ENCODE measurements at regions not wholly inside any gene's neighbourhood (a gene's known extent, or its start where the extent isn't known, plus 50 kb on each side); places are given as distances from the start of the nearest gene placed in this dataset.

GRCh38 chr2:186274936-186275575, 211.0 kb upstream of the ZC3H15 start:
- H3K36me3 ChIP-seq (ENCODE audit: control insufficient read depth, insufficient read depth, low read length) = no peaks in the 10 kb centered on the region

GRCh38 chr2:186276909-186277308, 209.2 kb upstream of the ZC3H15 start:
- no peak for DNase-seq (ENCODE audit: low read depth, low spot score)
- H3K27ac ChIP-seq (ENCODE audit: low read length) = no peak overlapping the region
- H3K36me3 ChIP-seq (ENCODE audit: control insufficient read depth, insufficient read depth, low read length) = no peaks in the 10 kb centered on the region
- H3K27me3 ChIP-seq (ENCODE audit: control insufficient read depth, insufficient read depth, low read length) = no peaks in the 10 kb centered on the region
- H3K4me1 ChIP-seq (ENCODE audit: control insufficient read depth, insufficient read depth, low read length) = no peaks in the 10 kb centered on the region
- H3K9me3 ChIP-seq (ENCODE audit: control insufficient read depth, insufficient read depth, low read length) = no peaks in the 10 kb centered on the region
- no peak overlapping the region for H3K4me3 ChIP-seq (ENCODE audit: low read length)
- WGBS (ENCODE audit: insufficient coverage, insufficient read length) = no CpG with 5 or more reads among the region's 2 CpGs

More at GRCh38 chr2:186274936-186275575, 211.0 kb upstream of the ZC3H15 start:
- Histone ChIP-seq H3K27me3 (ENCODE audit: control insufficient read depth, insufficient read depth, low read length) (no peaks in the 10 kb centered on the region), H3K4me3 (ENCODE audit: low read length) (no peak overlapping the region), H3K4me1 (ENCODE audit: control insufficient read depth, insufficient read depth, low read length) (no peaks in the 10 kb centered on the region), H3K27ac (ENCODE audit: low read length) (no peak overlapping the region), H3K9me3 (ENCODE audit: control insufficient read depth, insufficient read depth, low read length) (no peaks in the 10 kb centered on the region)
- WGBS (ENCODE audit: insufficient coverage, insufficient read length) = no CpG with 5 or more reads among the region's 6 CpGs
- DNase-seq (ENCODE audit: low read depth, low spot score) = no peak

GRCh38 chr2:186281726-186282125, 204.3 kb upstream of the ZC3H15 start:
- H3K4me3 ChIP-seq (ENCODE audit: low read length) = no peak overlapping the region
- H3K27ac ChIP-seq (ENCODE audit: low read length) = no peak overlapping the region
- DNase-seq (ENCODE audit: low read depth, low spot score) = no peak
- H3K9me3 ChIP-seq (ENCODE audit: control insufficient read depth, insufficient read depth, low read length) = no peaks in the 10 kb centered on the region
- H3K27me3 ChIP-seq (ENCODE audit: control insufficient read depth, insufficient read depth, low read length) = no peaks in the 10 kb centered on the region
- H3K4me1 ChIP-seq (ENCODE audit: control insufficient read depth, insufficient read depth, low read length) = no peaks in the 10 kb centered on the region
- no CpG with 5 or more reads among the region's 2 CpGs for WGBS (ENCODE audit: insufficient coverage, insufficient read length)
- H3K36me3 ChIP-seq (ENCODE audit: control insufficient read depth, insufficient read depth, low read length) = no peaks in the 10 kb centered on the region

- H3K9me3 ChIP-seq (ENCODE audit: control insufficient read depth, insufficient read depth, low read length) = no peaks in the 10 kb centered on the region
- H3K36me3 ChIP-seq (ENCODE audit: control insufficient read depth, insufficient read depth, low read length) = no peaks in the 10 kb centered on the region
- H3K4me3 ChIP-seq (ENCODE audit: low read length) = no peak overlapping the region
- H3K27ac ChIP-seq (ENCODE audit: low read length) = no peak overlapping the region
- H3K27me3 ChIP-seq (ENCODE audit: control insufficient read depth, insufficient read depth, low read length) = no peaks in the 10 kb centered on the region
- no peaks in the 10 kb centered on the region for H3K4me1 ChIP-seq (ENCODE audit: control insufficient read depth, insufficient read depth, low read length)
- no peak for DNase-seq (ENCODE audit: low read depth, low spot score)
- WGBS (ENCODE audit: insufficient coverage, insufficient read length) = no CpG with 5 or more reads among the region's 3 CpGs
These were observed 191.7 kb upstream of the ZC3H15 start for GRCh38 chr2:186294248-186294888.

- DNase-seq (ENCODE audit: low read depth, low spot score) = no peak
- no peaks in the 10 kb centered on the region for H3K9me3 ChIP-seq (ENCODE audit: control insufficient read depth, insufficient read depth, low read length)
- no peak overlapping the region for H3K4me3 ChIP-seq (ENCODE audit: low read length)
- H3K4me1 ChIP-seq (ENCODE audit: control insufficient read depth, insufficient read depth, low read length) = peaks cover 2% of the 10 kb centered on the region; the same call in 1 of the 2 replicates
- no CpG with 5 or more reads among the region's 1 CpG for WGBS (ENCODE audit: insufficient coverage, insufficient read length)
- no peak overlapping the region for H3K27ac ChIP-seq (ENCODE audit: low read length)
- H3K36me3 ChIP-seq (ENCODE audit: control insufficient read depth, insufficient read depth, low read length) = no peaks in the 10 kb centered on the region
- H3K27me3 ChIP-seq (ENCODE audit: control insufficient read depth, insufficient read depth, low read length) = no peaks in the 10 kb centered on the region
These were observed 186.4 kb upstream of the ZC3H15 start for GRCh38 chr2:186299610-186300009.

- DNase-seq (ENCODE audit: low read depth, low spot score) = no peak
- H3K27ac ChIP-seq (ENCODE audit: low read length) = no peak overlapping the region
- no CpG with 5 or more reads among the region's 7 CpGs for WGBS (ENCODE audit: insufficient coverage, insufficient read length)
- H3K4me3 ChIP-seq (ENCODE audit: low read length) = no peak overlapping the region
- no peaks in the 10 kb centered on the region for H3K36me3 ChIP-seq (ENCODE audit: control insufficient read depth, insufficient read depth, low read length)
- no peaks in the 10 kb centered on the region for H3K27me3 ChIP-seq (ENCODE audit: control insufficient read depth, insufficient read depth, low read length)
- no peaks in the 10 kb centered on the region for H3K9me3 ChIP-seq (ENCODE audit: control insufficient read depth, insufficient read depth, low read length)
- H3K4me1 ChIP-seq (ENCODE audit: control insufficient read depth, insufficient read depth, low read length) = peaks cover 2% of the 10 kb centered on the region; the same call in 1 of the 2 replicates
These were observed 183.8 kb upstream of the ZC3H15 start for GRCh38 chr2:186302263-186302662.

- WGBS (ENCODE audit: insufficient coverage, insufficient read length) = no CpG with 5 or more reads among the region's 2 CpGs
- Histone ChIP-seq H3K27ac (ENCODE audit: low read length) (no peak overlapping the region), H3K4me1 (ENCODE audit: control insufficient read depth, insufficient read depth, low read length) (peaks cover 2% of the 10 kb centered on the region; the same call in 1 of the 2 replicates), H3K36me3 (ENCODE audit: control insufficient read depth, insufficient read depth, low read length) (no peaks in the 10 kb centered on the region), H3K9me3 (ENCODE audit: control insufficient read depth, insufficient read depth, low read length) (no peaks in the 10 kb centered on the region), H3K4me3 (ENCODE audit: low read length) (no peak overlapping the region), H3K27me3 (ENCODE audit: control insufficient read depth, insufficient read depth, low read length) (no peaks in the 10 kb centered on the region)
- DNase-seq (ENCODE audit: low read depth, low spot score) = no peak
These were observed 183.0 kb upstream of the ZC3H15 start for GRCh38 chr2:186303091-186303490.

- H3K4me1 ChIP-seq (ENCODE audit: control insufficient read depth, insufficient read depth, low read length) = peaks cover 2% of the 10 kb centered on the region; the same call in 1 of the 2 replicates
- no peak for DNase-seq (ENCODE audit: low read depth, low spot score)
- no peak overlapping the region for H3K4me3 ChIP-seq (ENCODE audit: low read length)
- no peaks in the 10 kb centered on the region for H3K36me3 ChIP-seq (ENCODE audit: control insufficient read depth, insufficient read depth, low read length)
- no peak overlapping the region for H3K27ac ChIP-seq (ENCODE audit: low read length)
- no peaks in the 10 kb centered on the region for H3K27me3 ChIP-seq (ENCODE audit: control insufficient read depth, insufficient read depth, low read length)
- H3K9me3 ChIP-seq (ENCODE audit: control insufficient read depth, insufficient read depth, low read length) = no peaks in the 10 kb centered on the region
These were observed 182.0 kb upstream of the ZC3H15 start for GRCh38 chr2:186304064-186304463.

GRCh38 chr2:186306754-186307153, 179.3 kb upstream of the ZC3H15 start:
- no peak overlapping the region for H3K27ac ChIP-seq (ENCODE audit: low read length)
- H3K36me3 ChIP-seq (ENCODE audit: control insufficient read depth, insufficient read depth, low read length) = no peaks in the 10 kb centered on the region
- no peak overlapping the region for H3K4me3 ChIP-seq (ENCODE audit: low read length)
- no peak for DNase-seq (ENCODE audit: low read depth, low spot score)
- no peaks in the 10 kb centered on the region for H3K9me3 ChIP-seq (ENCODE audit: control insufficient read depth, insufficient read depth, low read length)
- peaks cover 2% of the 10 kb centered on the region; the same call in 1 of the 2 replicates for H3K4me1 ChIP-seq (ENCODE audit: control insufficient read depth, insufficient read depth, low read length)
- no peaks in the 10 kb centered on the region for H3K27me3 ChIP-seq (ENCODE audit: control insufficient read depth, insufficient read depth, low read length)

- H3K4me3 ChIP-seq (ENCODE audit: low read length) = no peak overlapping the region
- no peak for DNase-seq (ENCODE audit: low read depth, low spot score)
These were observed 178.2 kb upstream of the ZC3H15 start for GRCh38 chr2:186307871-186308270.

GRCh38 chr2:186308347-186308746, 177.7 kb upstream of the ZC3H15 start:
- H3K9me3 ChIP-seq (ENCODE audit: control insufficient read depth, insufficient read depth, low read length) = no peaks in the 10 kb centered on the region; the same call in 1 of the 2 replicates
- H3K27me3 ChIP-seq (ENCODE audit: control insufficient read depth, insufficient read depth, low read length) = no peaks in the 10 kb centered on the region
- H3K4me1 ChIP-seq (ENCODE audit: control insufficient read depth, insufficient read depth, low read length) = peaks cover 2% of the 10 kb centered on the region; the same call in 1 of the 2 replicates
- DNase-seq (ENCODE audit: low read depth, low spot score) = no peak
- no peak overlapping the region for H3K27ac ChIP-seq (ENCODE audit: low read length)
- no CpG with 5 or more reads among the region's 1 CpG for WGBS (ENCODE audit: insufficient coverage, insufficient read length)
- no peaks in the 10 kb centered on the region for H3K36me3 ChIP-seq (ENCODE audit: control insufficient read depth, insufficient read depth, low read length)
- H3K4me3 ChIP-seq (ENCODE audit: low read length) = no peak overlapping the region

More at GRCh38 chr2:186307871-186308270, 178.2 kb upstream of the ZC3H15 start:
- no peaks in the 10 kb centered on the region for H3K36me3 ChIP-seq (ENCODE audit: control insufficient read depth, insufficient read depth, low read length)
- H3K27ac ChIP-seq (ENCODE audit: low read length) = no peak overlapping the region
- H3K9me3 ChIP-seq (ENCODE audit: control insufficient read depth, insufficient read depth, low read length) = no peaks in the 10 kb centered on the region
- no peaks in the 10 kb centered on the region for H3K27me3 ChIP-seq (ENCODE audit: control insufficient read depth, insufficient read depth, low read length)
- peaks cover 2% of the 10 kb centered on the region; the same call in 1 of the 2 replicates for H3K4me1 ChIP-seq (ENCODE audit: control insufficient read depth, insufficient read depth, low read length)

All from iPS DF 6.9 (cell line).